ENCODE measurements at regions not wholly inside any gene's neighbourhood (a gene's known extent, or its start where the extent isn't known, plus 50 kb on each side); places are given as distances from the start of the nearest gene placed in this dataset.

DNA sequence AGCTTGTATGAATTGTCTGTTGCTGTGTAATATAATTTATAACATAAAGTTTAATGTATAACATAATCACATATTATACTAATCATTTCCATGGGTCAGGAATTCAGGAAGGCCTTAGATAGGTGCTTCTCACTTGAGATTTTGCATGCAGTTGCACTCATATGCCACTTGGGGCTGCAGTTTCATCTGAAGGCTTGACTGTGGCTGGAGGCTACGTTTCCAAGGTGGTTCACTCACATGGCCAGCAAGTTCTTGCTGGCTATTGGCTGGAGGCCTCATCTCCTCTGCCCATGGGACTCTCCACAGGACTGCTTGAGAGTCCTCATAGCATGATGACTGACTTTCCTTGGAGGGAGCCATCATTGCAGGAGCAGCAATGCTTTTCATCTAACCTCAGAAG lies 53.4 kb upstream of the STX18 start:
- H3K4me3 Mint-ChIP-seq (ENCODE audit: unreplicated experiment), result no peak overlapping the region
- peaks cover 8% of the 10 kb centered on the region for H3K9me3 Mint-ChIP-seq (ENCODE audit: unreplicated experiment)
- DNase-seq (ENCODE audit: unreplicated experiment), result no peak
- H3K36me3 Mint-ChIP-seq (ENCODE audit: insufficient read depth, unreplicated experiment), result peaks cover 11% of the 10 kb centered on the region
- POLR2A ChIA-PET, result no interaction called here
- intact Hi-C loops (cut with micrococcal nuclease), result no loop called here
- no TSS peak for BruUV-seq (replicated peaks)
- TF ChIP-seq CTCF (IDR thresholded peaks at IDR 0.05; ENCODE audit: unreplicated experiment), result no peak
- CTCF ChIA-PET, result interaction anchor here (0.6 kb wide), 1 partner anchor 379 kb away, joined by 3 read pairs; no protein-coding TSS in a partner anchor
- no peaks in the 10 kb centered on the region for H3K27me3 Mint-ChIP-seq (ENCODE audit: insufficient read depth, unreplicated experiment)
- H3K27ac Mint-ChIP-seq (ENCODE audit: low read depth, unreplicated experiment), result no peak overlapping the region
- no peaks in the 10 kb centered on the region for H3K4me1 Mint-ChIP-seq (ENCODE audit: insufficient read depth, unreplicated experiment)

- ChIA-PET CTCF (no interaction called here), POLR2A (interaction anchor here (1.0 kb wide), 1 partner anchor 9 kb away, joined by 3 read pairs; no protein-coding TSS in a partner anchor)
- no TSS peak for BruUV-seq (replicated peaks)
- Mint-ChIP-seq H3K9me3 (ENCODE audit: unreplicated experiment) (peaks cover 8% of the 10 kb centered on the region), H3K27me3 (ENCODE audit: insufficient read depth, unreplicated experiment) (no peaks in the 10 kb centered on the region), H3K27ac (ENCODE audit: low read depth, unreplicated experiment) (no peak overlapping the region), H3K4me3 (ENCODE audit: unreplicated experiment) (no peak overlapping the region), H3K4me1 (ENCODE audit: insufficient read depth, unreplicated experiment) (no peaks in the 10 kb centered on the region), H3K36me3 (ENCODE audit: insufficient read depth, unreplicated experiment) (peaks cover 11% of the 10 kb centered on the region)
- intact Hi-C loops (cut with micrococcal nuclease), result no loop called here
- DNase-seq (ENCODE audit: unreplicated experiment), result no peak
- no peak for TF ChIP-seq CTCF (IDR thresholded peaks at IDR 0.05; ENCODE audit: unreplicated experiment)
These were observed 52.6 kb upstream of the STX18 start for GRCh38 chr4:4594285-4594920.

DNA sequence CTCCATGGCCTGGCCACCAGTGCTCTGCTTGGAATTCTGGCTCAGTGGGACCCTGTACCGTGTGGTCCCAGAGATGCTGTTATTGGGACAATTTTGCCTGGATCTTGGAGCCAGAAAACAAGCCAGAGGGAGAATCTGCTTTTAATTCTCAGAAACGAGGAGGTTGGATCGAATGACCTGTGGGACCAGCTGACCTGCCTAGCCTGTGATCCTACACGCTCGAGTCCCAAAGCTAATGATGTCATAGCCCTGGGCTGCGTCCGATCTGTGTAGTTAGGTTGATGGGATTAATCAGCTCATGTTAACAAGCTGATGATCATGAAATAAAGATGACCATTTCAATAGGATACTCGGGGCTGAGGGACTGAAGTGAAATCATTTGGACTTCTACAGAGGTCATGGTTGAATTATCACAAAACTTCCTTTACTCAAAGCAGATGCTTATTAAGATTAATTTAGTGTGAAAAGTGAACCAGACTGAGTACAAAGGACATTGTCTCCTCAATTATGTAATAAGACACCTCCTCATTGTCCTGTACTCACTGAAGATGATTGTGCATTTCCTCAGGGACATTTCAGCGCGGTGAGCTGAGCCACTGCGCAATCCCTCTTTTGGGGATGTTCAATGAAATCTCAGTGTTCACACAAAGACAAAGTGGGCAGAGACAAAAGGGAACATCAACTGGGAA lies 51.9 kb upstream of the STX18 start:
- no peak for TF ChIP-seq CTCF (IDR thresholded peaks at IDR 0.05; ENCODE audit: unreplicated experiment)
- POLR2A ChIA-PET, result interaction anchor here (1.0 kb wide), 1 partner anchor 9 kb away, joined by 3 read pairs; no protein-coding TSS in a partner anchor

GRCh38 chr4:4592414-4592813 lies 50.6 kb upstream of the STX18 start:
- intact Hi-C loops (cut with micrococcal nuclease), result no loop called here
- Mint-ChIP-seq H3K27ac (ENCODE audit: low read depth, unreplicated experiment) (no peak overlapping the region), H3K27me3 (ENCODE audit: insufficient read depth, unreplicated experiment) (no peaks in the 10 kb centered on the region), H3K4me1 (ENCODE audit: insufficient read depth, unreplicated experiment) (no peaks in the 10 kb centered on the region), H3K4me3 (ENCODE audit: unreplicated experiment) (no peak overlapping the region), H3K36me3 (ENCODE audit: insufficient read depth, unreplicated experiment) (peaks cover 4% of the 10 kb centered on the region), H3K9me3 (ENCODE audit: unreplicated experiment) (peaks cover 8% of the 10 kb centered on the region)
- CTCF ChIA-PET, result interaction anchor here (0.6 to 0.9 kb wide), 3 partner anchors 9 to 467 kb away, joined by 3 to 4 read pairs (median 3); no protein-coding TSS in a partner anchor
- BruUV-seq (replicated peaks), result no TSS peak
- POLR2A ChIA-PET, result no interaction called here
- DNase-seq (ENCODE audit: unreplicated experiment), result no peak
- TF ChIP-seq CTCF (IDR thresholded peaks at IDR 0.05; ENCODE audit: unreplicated experiment), result no peak

More for the DNA sequence above, 51.9 kb upstream of the STX18 start:
- no peaks in the 10 kb centered on the region for H3K27me3 Mint-ChIP-seq (ENCODE audit: insufficient read depth, unreplicated experiment)
- H3K27ac Mint-ChIP-seq (ENCODE audit: low read depth, unreplicated experiment), result no peak overlapping the region
- DNase-seq (ENCODE audit: unreplicated experiment), result no peak
- peaks cover 8% of the 10 kb centered on the region for H3K9me3 Mint-ChIP-seq (ENCODE audit: unreplicated experiment)
- peaks cover 9% of the 10 kb centered on the region for H3K36me3 Mint-ChIP-seq (ENCODE audit: insufficient read depth, unreplicated experiment)
- no TSS peak for BruUV-seq (replicated peaks)
- CTCF ChIA-PET, result no interaction called here
- no peaks in the 10 kb centered on the region for H3K4me1 Mint-ChIP-seq (ENCODE audit: insufficient read depth, unreplicated experiment)
- intact Hi-C loops (cut with micrococcal nuclease), result no loop called here
- no peak overlapping the region for H3K4me3 Mint-ChIP-seq (ENCODE audit: unreplicated experiment)

Data from MCF 10A (cell line).